HCT116 (cell line): ENCODE measurements at regions not wholly inside any gene's neighbourhood (a gene's known extent, or its start where the extent isn't known, plus 50 kb on each side); places are given as distances from the start of the nearest gene placed in this dataset.

Experiments used
- ATAC-seq: fragments of 200-7000 bp; cut with Tn5 transposase; 2 replicates; pipeline ENCODE4 v1.9.1; 2020; ENCODE audit warnings: mild to moderate bottlenecking, moderate library complexity
- BruUV-seq: library from RNA; stranded (reverse); fragments of 400-500 nt; replicated peaks from 2 replicates; lab custom pipeline; 2021; lab: Mats Ljungman, UMichigan
- CTCF ChIA-PET: fragments of 300-600 bp; sonication (Branson Sonifier 250); formaldehyde crosslinking; loops from one replicate; lab custom pipeline; 2021; ENCODE audit warnings: antibody characterized with exemption; lab: Charles Lee
- POLR2A ChIA-PET: fragments of 300-600, 350-600 bp; sonication (Branson Sonifier 250); formaldehyde crosslinking; loops from one replicate; lab custom pipeline; 2021; ENCODE audit warnings: antibody characterized with exemption; lab: Charles Lee
- RAD21 ChIA-PET, 2 experiments: fragments of 300-600 bp; sonication (Branson Sonifier 250); formaldehyde crosslinking; loops; one replicate each; lab custom pipeline; 2023; ENCODE audit warnings: low total read pairs in 2 of 2; ENCODE audit not compliant: uncharacterized antibody in 2 of 2, unreplicated experiment in 2 of 2, low non-redundant PET in 1 of 2; lab: Charles Lee
- DNase-seq: peaks from one replicate; pipeline ENCODE4 v3.0.0-alpha.2; 2010; ENCODE audit warnings: low read depth, low spot score
- H2AFZ ChIP-seq: fragments of 200-600 bp; shearing (Covaris generic), sonication (generic); 2 replicates; pipeline ENCODE4 v1.6.1; 2017; ENCODE audit warnings: low read depth, mixed run types, mixed read lengths, antibody characterized with exemption, low read length; ENCODE audit not compliant: poor library complexity, severe bottlenecking
- H3K27ac ChIP-seq: 2 replicates; pipeline ENCODE4 v1.5.1; 2012; ENCODE audit warnings: low read depth, low read length
- H3K27me3 ChIP-seq: fragments of 200-600 bp; sonication (generic); 2 replicates; pipeline ENCODE4 v1.6.1; 2016; ENCODE audit warnings: mixed run types, low read length, mixed read lengths; ENCODE audit not compliant: insufficient read depth
- H3K36me3 ChIP-seq, 2 experiments: fragments of 200-500 bp in 1 of 2; fragments of 200-600 bp in 1 of 2; sonication (Bioruptor generic) in 1 of 2; sonication (generic) in 1 of 2; 2 replicates each; pipeline versions ENCODE4 v1.5.1 to v1.6.1; 2014 to 2016; ENCODE audit warnings: low read length in 2 of 2, inconsistent platforms in 1 of 2, mixed read lengths in 1 of 2, mixed run types in 1 of 2; ENCODE audit not compliant: insufficient read depth in 2 of 2, control insufficient read depth in 1 of 2
- H3K4me1 ChIP-seq, 2 experiments: fragments of 200-600 bp in 1 of 2; sonication (generic) in 1 of 2; 2 replicates each; pipeline versions ENCODE4 v1.5.1 to v1.6.1; 2012 to 2017; ENCODE audit warnings: low read length in 2 of 2, inconsistent platforms in 1 of 2, mild to moderate bottlenecking in 1 of 2, mixed read lengths in 1 of 2, mixed run types in 1 of 2, moderate library complexity in 1 of 2; ENCODE audit not compliant: insufficient read depth in 2 of 2, control insufficient read depth in 1 of 2
- H3K4me2 ChIP-seq: fragments of 200-600 bp; sonication (generic); 2 replicates; pipeline ENCODE4 v1.6.1; 2017; ENCODE audit warnings: mixed run types, low read length, mixed read lengths
- H3K4me3 ChIP-seq, 2 experiments: fragments of 200-600 bp in 1 of 2; sonication (generic) in 1 of 2; replicated peaks in 1 of 2; 2 replicates each; pipeline ENCODE4 v1.5.1; 2011 to 2016; ENCODE audit warnings: low read length in 2 of 2, control low read depth in 1 of 2, low read depth in 1 of 2, mild to moderate bottlenecking in 1 of 2, mixed read lengths in 1 of 2, mixed run types in 1 of 2
- H3K79me2 ChIP-seq: fragments of 200-600 bp; sonication (generic); 2 replicates; pipeline ENCODE4 v1.6.1; 2017; ENCODE audit warnings: mild to moderate bottlenecking, mixed run types, low read length, moderate library complexity, mixed read lengths; ENCODE audit not compliant: insufficient read depth
- H3K9ac ChIP-seq: fragments of 200-600 bp; sonication (generic); 2 replicates; pipeline ENCODE4 v1.6.1; 2016; ENCODE audit warnings: low read length, mixed read lengths
- H3K9me2 ChIP-seq: fragments of 200-600 bp; sonication (generic), shearing (Covaris generic); 2 replicates; pipeline ENCODE4 v1.6.1; 2017; ENCODE audit warnings: mixed run types, mild to moderate bottlenecking, moderate library complexity; ENCODE audit not compliant: insufficient read depth
- H3K9me3 ChIP-seq, 2 experiments: fragments of 200-500 bp in 1 of 2; fragments of 200-600 bp in 1 of 2; sonication (Bioruptor generic) in 1 of 2; sonication (generic) in 1 of 2; 2 replicates each; pipeline ENCODE4 v1.6.1; 2014 to 2017; ENCODE audit warnings: low read length in 2 of 2, mixed read lengths in 2 of 2, inconsistent platforms in 1 of 2, low read depth in 1 of 2, mild to moderate bottlenecking in 1 of 2, mixed run types in 1 of 2, moderate library complexity in 1 of 2; ENCODE audit not compliant: control insufficient read depth in 1 of 2, insufficient read depth in 1 of 2
- H4K20me1 ChIP-seq: fragments of 200-600 bp; sonication (generic), shearing (Covaris generic); 2 replicates; pipeline ENCODE4 v1.6.1; 2017; ENCODE audit warnings: mixed run types, mild to moderate bottlenecking, moderate library complexity; ENCODE audit not compliant: insufficient read depth
- CBX3 ChIP-seq: IDR thresholded peaks from 2 replicates; pipeline ENCODE4 v1.6.1; 2012; ENCODE audit warnings: low read depth
- CEBPB ChIP-seq: IDR thresholded peaks from 2 replicates; pipeline ENCODE4 v1.6.1; 2012; ENCODE audit warnings: low read depth
- EGR1 ChIP-seq: IDR thresholded peaks from 2 replicates; pipeline ENCODE4 v1.6.1; 2012; ENCODE audit warnings: low read depth
- ELF1 ChIP-seq: IDR thresholded peaks from 2 replicates; pipeline ENCODE4 v1.6.1; 2012; ENCODE audit warnings: low read depth, borderline replicate concordance
- EZH2 ChIP-seq: fragments of 200-600 bp; sonication (generic); IDR thresholded peaks from 2 replicates; pipeline ENCODE4 v1.6.1; 2017; ENCODE audit warnings: antibody characterized with exemption, mixed run types
- EZH2phosphoT487 ChIP-seq: fragments of 200-600 bp; IDR thresholded peaks from 2 replicates; pipeline ENCODE4 v1.6.1; 2018; ENCODE audit warnings: antibody characterized with exemption, borderline replicate concordance
- FOSL1 ChIP-seq: IDR thresholded peaks from 2 replicates; pipeline ENCODE4 v1.6.1; 2012; ENCODE audit warnings: low read depth
- POLR2A ChIP-seq: IDR thresholded peaks from 2 replicates; pipeline ENCODE4 v1.7.0; 2011; ENCODE audit warnings: borderline replicate concordance; ENCODE audit not compliant: insufficient read depth, insufficient read length; ENCODE audit errors: extremely low read depth
- POLR2AphosphoS5 ChIP-seq: IDR thresholded peaks from 2 replicates; pipeline ENCODE4 v1.6.1; 2011; ENCODE audit warnings: mild to moderate bottlenecking, low read depth, low read length, moderate library complexity
- RAD21 ChIP-seq: IDR thresholded peaks from 2 replicates; pipeline ENCODE4 v1.6.1; 2012; ENCODE audit warnings: low read depth, mild to moderate bottlenecking
- SIN3A ChIP-seq: IDR thresholded peaks from 2 replicates; pipeline ENCODE4 v1.6.1; 2012; ENCODE audit warnings: low read depth
- SRF ChIP-seq: IDR thresholded peaks from 2 replicates; pipeline ENCODE4 v1.6.1; 2012; ENCODE audit warnings: low read depth
- TCF7L2 ChIP-seq: IDR thresholded peaks from 2 replicates; pipeline ENCODE4 v1.7.0; 2011; ENCODE audit warnings: borderline replicate concordance, inconsistent platforms; ENCODE audit not compliant: insufficient read depth, insufficient read length; ENCODE audit errors: extremely low read depth
- YY1 ChIP-seq: IDR thresholded peaks from 2 replicates; pipeline ENCODE4 v1.6.1; 2011; ENCODE audit warnings: low read length, low read depth, moderate library complexity, mild to moderate bottlenecking; ENCODE audit not compliant: insufficient replicate concordance; ENCODE audit errors: extremely low read depth
- ZFX ChIP-seq: fragments of 450-650 bp; IDR thresholded peaks from 2 replicates; pipeline ENCODE4 v1.6.1; 2017
- ZNF274 ChIP-seq: fragments of 200-500 bp; sonication (Bioruptor generic); IDR thresholded peaks from 2 replicates; pipeline ENCODE4 v1.6.1; 2014; ENCODE audit warnings: mild to moderate bottlenecking, low read depth, low read length, inconsistent platforms
- intact Hi-C: fragments of 100-400 bp; cut with micrococcal nuclease; formaldehyde crosslinking; loops from 2 replicates; pipeline ENCODE4 v1.10.0; 2022
- TF ChIP-seq, protein P1 (sequence below): IDR thresholded peaks from 2 replicates; pipeline ENCODE4 v1.6.1; 2011; ENCODE audit warnings: mild to moderate bottlenecking, low read length, moderate library complexity; ENCODE audit not compliant: insufficient replicate concordance; ENCODE audit errors: extremely low read depth
- TF ChIP-seq, protein P2 (sequence below): IDR thresholded peaks from 2 replicates; pipeline ENCODE4 v1.6.1; 2012; ENCODE audit warnings: low read depth
- TF ChIP-seq, protein P3 (sequence below), 3 experiments: fragments of 200-600 bp in 1 of 3; sonication (generic) in 1 of 3; IDR thresholded peaks in 2 of 3; conservative IDR thresholded peaks in 1 of 3; 2 replicates each; pipeline ENCODE4 v1.5.1; 2012 to 2017; ENCODE audit warnings: low read depth in 2 of 3, low read length in 2 of 3, antibody characterized with exemption in 1 of 3, borderline replicate concordance in 1 of 3, control low read depth in 1 of 3, mild to moderate bottlenecking in 1 of 3, mixed read lengths in 1 of 3, mixed run types in 1 of 3, moderate library complexity in 1 of 3; ENCODE audit not compliant: insufficient read depth in 1 of 3

DNA sequence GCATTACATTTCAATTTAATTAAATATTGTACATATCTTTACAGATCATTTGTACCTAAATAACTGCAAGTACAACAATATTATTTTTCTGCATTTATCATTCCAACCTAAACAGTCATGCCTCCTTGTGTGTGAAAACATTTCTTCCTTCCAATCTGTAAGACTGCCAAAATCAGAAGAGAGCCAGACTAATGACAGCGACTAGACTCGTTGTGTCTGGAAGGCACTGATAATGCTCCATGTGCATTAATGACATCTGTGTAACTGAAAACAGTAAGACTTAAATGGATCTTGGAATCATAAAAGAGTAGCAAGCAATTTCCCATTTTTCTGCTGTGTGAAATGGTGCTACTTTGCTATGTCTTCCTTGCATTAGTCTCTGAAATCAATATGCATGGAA, 278.0 kb upstream of the DSEL start:
- intact Hi-C loops, result no loop called here
- no peaks in the 10 kb centered on the region for H3K79me2 ChIP-seq

More for the DNA sequence above, 278.0 kb upstream of the DSEL start:
- H3K36me3 ChIP-seq, result no peaks in the 10 kb centered on the region
- no peak overlapping the region for H3K4me3 ChIP-seq
- no peak for DNase-seq
- RAD21 ChIA-PET, result no interaction called here
- no peaks in the 10 kb centered on the region for H4K20me1 ChIP-seq
- H3K4me1 ChIP-seq, result no peaks in the 10 kb centered on the region
- H3K9me3 ChIP-seq, result peaks cover 0 to 18% of the 10 kb centered on the region in 2 experiments; a peak in 2 of 4 replicates
- POLR2A ChIA-PET, result no interaction called here
- CTCF ChIA-PET, result no interaction called here
- no peaks in the 10 kb centered on the region for H3K9me2 ChIP-seq
- no peaks in the 10 kb centered on the region for H3K27me3 ChIP-seq
- no peak overlapping the region for H3K4me2 ChIP-seq
- H3K9ac ChIP-seq, result no peak overlapping the region
- BruUV-seq, result no TSS peak
- H2AFZ ChIP-seq, result no peak overlapping the region
- no peak overlapping the region for H3K27ac ChIP-seq
- ATAC-seq, result no peak
- no peak for TF ChIP-seq SIN3A
- TF ChIP-seq FOSL1, result no peak
- no peak for TF ChIP-seq RAD21
- TF ChIP-seq ELF1, result no peak
- no peak for TF ChIP-seq POLR2A
- TF ChIP-seq EZH2phosphoT487, result no peak
- TF ChIP-seq CEBPB, result no peak
- no peak for TF ChIP-seq ZFX
- TF ChIP-seq, protein P1, sequence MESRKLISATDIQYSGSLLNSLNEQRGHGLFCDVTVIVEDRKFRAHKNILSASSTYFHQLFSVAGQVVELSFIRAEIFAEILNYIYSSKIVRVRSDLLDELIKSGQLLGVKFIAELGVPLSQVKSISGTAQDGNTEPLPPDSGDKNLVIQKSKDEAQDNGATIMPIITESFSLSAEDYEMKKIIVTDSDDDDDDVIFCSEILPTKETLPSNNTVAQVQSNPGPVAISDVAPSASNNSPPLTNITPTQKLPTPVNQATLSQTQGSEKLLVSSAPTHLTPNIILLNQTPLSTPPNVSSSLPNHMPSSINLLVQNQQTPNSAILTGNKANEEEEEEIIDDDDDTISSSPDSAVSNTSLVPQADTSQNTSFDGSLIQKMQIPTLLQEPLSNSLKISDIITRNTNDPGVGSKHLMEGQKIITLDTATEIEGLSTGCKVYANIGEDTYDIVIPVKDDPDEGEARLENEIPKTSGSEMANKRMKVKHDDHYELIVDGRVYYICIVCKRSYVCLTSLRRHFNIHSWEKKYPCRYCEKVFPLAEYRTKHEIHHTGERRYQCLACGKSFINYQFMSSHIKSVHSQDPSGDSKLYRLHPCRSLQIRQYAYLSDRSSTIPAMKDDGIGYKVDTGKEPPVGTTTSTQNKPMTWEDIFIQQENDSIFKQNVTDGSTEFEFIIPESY, result no peak
- no peak for TF ChIP-seq EZH2
- TF ChIP-seq TCF7L2, result no peak
- TF ChIP-seq YY1, result no peak
- no peak for TF ChIP-seq SRF
- TF ChIP-seq ZNF274, result no peak
- TF ChIP-seq, protein P2, sequence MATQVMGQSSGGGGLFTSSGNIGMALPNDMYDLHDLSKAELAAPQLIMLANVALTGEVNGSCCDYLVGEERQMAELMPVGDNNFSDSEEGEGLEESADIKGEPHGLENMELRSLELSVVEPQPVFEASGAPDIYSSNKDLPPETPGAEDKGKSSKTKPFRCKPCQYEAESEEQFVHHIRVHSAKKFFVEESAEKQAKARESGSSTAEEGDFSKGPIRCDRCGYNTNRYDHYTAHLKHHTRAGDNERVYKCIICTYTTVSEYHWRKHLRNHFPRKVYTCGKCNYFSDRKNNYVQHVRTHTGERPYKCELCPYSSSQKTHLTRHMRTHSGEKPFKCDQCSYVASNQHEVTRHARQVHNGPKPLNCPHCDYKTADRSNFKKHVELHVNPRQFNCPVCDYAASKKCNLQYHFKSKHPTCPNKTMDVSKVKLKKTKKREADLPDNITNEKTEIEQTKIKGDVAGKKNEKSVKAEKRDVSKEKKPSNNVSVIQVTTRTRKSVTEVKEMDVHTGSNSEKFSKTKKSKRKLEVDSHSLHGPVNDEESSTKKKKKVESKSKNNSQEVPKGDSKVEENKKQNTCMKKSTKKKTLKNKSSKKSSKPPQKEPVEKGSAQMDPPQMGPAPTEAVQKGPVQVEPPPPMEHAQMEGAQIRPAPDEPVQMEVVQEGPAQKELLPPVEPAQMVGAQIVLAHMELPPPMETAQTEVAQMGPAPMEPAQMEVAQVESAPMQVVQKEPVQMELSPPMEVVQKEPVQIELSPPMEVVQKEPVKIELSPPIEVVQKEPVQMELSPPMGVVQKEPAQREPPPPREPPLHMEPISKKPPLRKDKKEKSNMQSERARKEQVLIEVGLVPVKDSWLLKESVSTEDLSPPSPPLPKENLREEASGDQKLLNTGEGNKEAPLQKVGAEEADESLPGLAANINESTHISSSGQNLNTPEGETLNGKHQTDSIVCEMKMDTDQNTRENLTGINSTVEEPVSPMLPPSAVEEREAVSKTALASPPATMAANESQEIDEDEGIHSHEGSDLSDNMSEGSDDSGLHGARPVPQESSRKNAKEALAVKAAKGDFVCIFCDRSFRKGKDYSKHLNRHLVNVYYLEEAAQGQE, result no peak
- TF ChIP-seq EGR1, result no peak
- no peak for TF ChIP-seq CBX3
- TF ChIP-seq, protein P3, sequence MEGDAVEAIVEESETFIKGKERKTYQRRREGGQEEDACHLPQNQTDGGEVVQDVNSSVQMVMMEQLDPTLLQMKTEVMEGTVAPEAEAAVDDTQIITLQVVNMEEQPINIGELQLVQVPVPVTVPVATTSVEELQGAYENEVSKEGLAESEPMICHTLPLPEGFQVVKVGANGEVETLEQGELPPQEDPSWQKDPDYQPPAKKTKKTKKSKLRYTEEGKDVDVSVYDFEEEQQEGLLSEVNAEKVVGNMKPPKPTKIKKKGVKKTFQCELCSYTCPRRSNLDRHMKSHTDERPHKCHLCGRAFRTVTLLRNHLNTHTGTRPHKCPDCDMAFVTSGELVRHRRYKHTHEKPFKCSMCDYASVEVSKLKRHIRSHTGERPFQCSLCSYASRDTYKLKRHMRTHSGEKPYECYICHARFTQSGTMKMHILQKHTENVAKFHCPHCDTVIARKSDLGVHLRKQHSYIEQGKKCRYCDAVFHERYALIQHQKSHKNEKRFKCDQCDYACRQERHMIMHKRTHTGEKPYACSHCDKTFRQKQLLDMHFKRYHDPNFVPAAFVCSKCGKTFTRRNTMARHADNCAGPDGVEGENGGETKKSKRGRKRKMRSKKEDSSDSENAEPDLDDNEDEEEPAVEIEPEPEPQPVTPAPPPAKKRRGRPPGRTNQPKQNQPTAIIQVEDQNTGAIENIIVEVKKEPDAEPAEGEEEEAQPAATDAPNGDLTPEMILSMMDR (IDR thresholded peaks at IDR 0.05 in 2 of 3, conservative IDR thresholded peaks at IDR 0.05 in 1 of 3; ENCODE audit: borderline replicate concordance in 1 of 3, insufficient read depth in 1 of 3, low read depth in 2 of 3, low read length in 2 of 3), result no peak
- TF ChIP-seq POLR2AphosphoS5, result no peak
